Neuronal stem cell (in vitro differentiated cells): ENCODE measurements at regions not wholly inside any gene's neighbourhood (a gene's known extent, or its start where the extent isn't known, plus 50 kb on each side); places are given as distances from the start of the nearest gene placed in this dataset.

Experiments used
- DNase-seq: peaks from one replicate; pipeline ENCODE4 v3.0.0-alpha.2; 2013; ENCODE audit warnings: low spot score
- H2AFZ ChIP-seq: one replicate; pipeline ENCODE4 v1.6.1; 2013; ENCODE audit warnings: mild to moderate bottlenecking, low read length, inconsistent platforms
- H2AK5ac ChIP-seq: 2 replicates; pipeline ENCODE4 v1.6.1; 2013; ENCODE audit warnings: low read depth, mild to moderate bottlenecking, inconsistent platforms, low read length, moderate library complexity, mixed read lengths
- H2BK120ac ChIP-seq: 2 replicates; pipeline ENCODE4 v1.6.1; 2013; ENCODE audit warnings: low read depth, mild to moderate bottlenecking, inconsistent platforms, low read length, moderate library complexity, mixed read lengths
- H2BK12ac ChIP-seq: one replicate; pipeline ENCODE4 v1.6.1; 2013; ENCODE audit warnings: low read length, inconsistent platforms
- H2BK15ac ChIP-seq: 2 replicates; pipeline ENCODE4 v1.6.1; 2013; ENCODE audit warnings: mild to moderate bottlenecking, low read length, inconsistent platforms, mixed read lengths
- H2BK5ac ChIP-seq: one replicate; pipeline ENCODE4 v1.6.1; 2013; ENCODE audit warnings: inconsistent platforms, mild to moderate bottlenecking, low read length, moderate library complexity
- H3K14ac ChIP-seq: one replicate; pipeline ENCODE4 v1.6.1; 2013; ENCODE audit warnings: low read length, inconsistent platforms
- H3K18ac ChIP-seq: 2 replicates; pipeline ENCODE4 v1.6.1; 2013; ENCODE audit warnings: low read length, inconsistent platforms
- H3K23ac ChIP-seq: 2 replicates; pipeline ENCODE4 v1.6.1; 2013; ENCODE audit warnings: low read depth, mild to moderate bottlenecking, mixed read lengths, low read length, inconsistent platforms; ENCODE audit not compliant: poor library complexity
- H3K27ac ChIP-seq: replicated peaks from 3 replicates; pipeline ENCODE4 v1.5.1; 2013; ENCODE audit warnings: low read length, inconsistent platforms
- H3K27me3 ChIP-seq, 3 experiments: 2 replicates each; pipeline ENCODE4 v1.6.1; 2013; ENCODE audit warnings: low read length in 3 of 3, mild to moderate bottlenecking in 2 of 3, inconsistent platforms in 1 of 3, low read depth in 1 of 3, mixed read lengths in 1 of 3, moderate library complexity in 1 of 3; ENCODE audit not compliant: control insufficient read depth in 3 of 3, insufficient read depth in 3 of 3
- H3K36me3 ChIP-seq, 2 donors: replicated peaks in 1 of 2; 2 replicates each; pipeline ENCODE4 v1.6.1; 2013; ENCODE audit warnings: low read length in 2 of 2; ENCODE audit not compliant: control insufficient read depth in 2 of 2, insufficient read depth in 2 of 2
- H3K4ac ChIP-seq: 2 replicates; pipeline ENCODE4 v1.6.1; 2013; ENCODE audit warnings: inconsistent platforms, mild to moderate bottlenecking, low read length, moderate library complexity
- H3K4me1 ChIP-seq, 2 donors: 1 replicate in 1 of 2; 2 replicates in 1 of 2; pipeline ENCODE4 v1.6.1; 2013; ENCODE audit warnings: low read length in 2 of 2, low read depth in 1 of 2; ENCODE audit not compliant: control insufficient read depth in 2 of 2, insufficient read depth in 1 of 2
- H3K4me2 ChIP-seq: one replicate; pipeline ENCODE4 v1.6.1; 2013; ENCODE audit warnings: mild to moderate bottlenecking, low read length, inconsistent platforms; ENCODE audit not compliant: insufficient read depth, poor library complexity, severe bottlenecking
- H3K4me3 ChIP-seq, 2 donors: 2 replicates each; pipeline ENCODE4 v1.5.1; 2013; ENCODE audit warnings: low read length in 2 of 2, mild to moderate bottlenecking in 2 of 2, inconsistent platforms in 1 of 2, moderate library complexity in 1 of 2
- H3K79me1 ChIP-seq: one replicate; pipeline ENCODE4 v1.6.1; 2013; ENCODE audit warnings: low read depth, mild to moderate bottlenecking, inconsistent platforms, low read length, moderate library complexity
- H3K9ac ChIP-seq: one replicate; pipeline ENCODE4 v1.6.1; 2013; ENCODE audit warnings: mild to moderate bottlenecking, low read depth, low read length, inconsistent platforms; ENCODE audit not compliant: poor library complexity
- H3K9me3 ChIP-seq, 2 donors: replicated peaks in 1 of 2; 2 replicates each; pipeline versions ENCODE3 to v1.6.1; 2013; ENCODE audit warnings: low read length in 2 of 2, mild to moderate bottlenecking in 2 of 2, inconsistent platforms in 1 of 2, low read depth in 1 of 2, mixed read lengths in 1 of 2, moderate library complexity in 1 of 2; ENCODE audit not compliant: control insufficient read depth in 2 of 2, insufficient read depth in 1 of 2
- H4K8ac ChIP-seq: one replicate; pipeline ENCODE4 v1.6.1; 2013; ENCODE audit warnings: low read depth, mild to moderate bottlenecking, inconsistent platforms, low read length, moderate library complexity
- H4K91ac ChIP-seq: one replicate; pipeline ENCODE4 v1.6.1; 2013; ENCODE audit warnings: low read length, low read depth, mild to moderate bottlenecking, inconsistent platforms; ENCODE audit not compliant: poor library complexity
- WGBS, 2 donors: extraction: QIAGEN DNeasy Blood & Tissue Kit; methylation state at CpG; one replicate each; pipeline ENCODE4 v1.1.7; 2013; ENCODE audit warnings: missing lambda C conversion rate in 2 of 2, mixed read lengths in 1 of 2; ENCODE audit not compliant: insufficient read length in 2 of 2, insufficient replicate concordance in 1 of 2; ENCODE audit errors: extremely low coverage in 2 of 2; 5-methylcytosine and 5-hydroxymethylcytosine counted together

- Histone ChIP-seq H3K79me1 (no peaks in the 10 kb centered on the region), H4K91ac (no peak overlapping the region), H3K9me3 (no peaks in the 10 kb centered on the region), H3K4me2 (no peak overlapping the region), H3K9ac (no peak overlapping the region), H3K27ac (no peak overlapping the region), H2BK12ac (no peak overlapping the region), H3K4me3 (no peak overlapping the region), H2AFZ (no peak overlapping the region), H3K4ac (no peak overlapping the region), H3K36me3 (no peaks in the 10 kb centered on the region), H2BK5ac (no peak overlapping the region), H3K18ac (no peak overlapping the region), H4K8ac (no peak overlapping the region), H2BK120ac (no peak overlapping the region), H3K4me1 (peaks cover 0 to 6% of the 10 kb centered on the region in 2 donors), H3K27me3 (no peaks in the 10 kb centered on the region), H2BK15ac (no peak overlapping the region), H3K23ac (no peak overlapping the region), H3K14ac (no peak overlapping the region), H2AK5ac (no peak overlapping the region)
- WGBS, 2 donors: no CpG with 5 or more reads among the region's 4 CpGs
- no peak for DNase-seq
These were observed 500.5 kb downstream of the TBL1XR1 start for GRCh38 chr3:176696816-176697215.

- no peak for DNase-seq
- Histone ChIP-seq H3K27me3 (no peaks in the 10 kb centered on the region), H3K79me1 (no peaks in the 10 kb centered on the region), H3K4ac (no peak overlapping the region), H3K9ac (no peak overlapping the region), H4K8ac (no peak overlapping the region), H2BK120ac (no peak overlapping the region), H2AFZ (no peak overlapping the region), H2BK15ac (no peak overlapping the region), H3K9me3 (no peaks in the 10 kb centered on the region), H3K4me1 (peaks cover 0 to 6% of the 10 kb centered on the region in 2 donors), H3K23ac (no peak overlapping the region), H3K36me3 (no peaks in the 10 kb centered on the region), H3K18ac (no peak overlapping the region), H3K27ac (no peak overlapping the region), H2BK12ac (no peak overlapping the region), H4K91ac (no peak overlapping the region), H3K4me2 (no peak overlapping the region), H2AK5ac (no peak overlapping the region), H3K4me3 (no peak overlapping the region), H3K14ac (no peak overlapping the region), H2BK5ac (no peak overlapping the region)
- no CpG with 5 or more reads among the region's 4 CpGs for WGBS, 2 donors
These were observed 504.1 kb downstream of the TBL1XR1 start for GRCh38 chr3:176692966-176693785.

DNA sequence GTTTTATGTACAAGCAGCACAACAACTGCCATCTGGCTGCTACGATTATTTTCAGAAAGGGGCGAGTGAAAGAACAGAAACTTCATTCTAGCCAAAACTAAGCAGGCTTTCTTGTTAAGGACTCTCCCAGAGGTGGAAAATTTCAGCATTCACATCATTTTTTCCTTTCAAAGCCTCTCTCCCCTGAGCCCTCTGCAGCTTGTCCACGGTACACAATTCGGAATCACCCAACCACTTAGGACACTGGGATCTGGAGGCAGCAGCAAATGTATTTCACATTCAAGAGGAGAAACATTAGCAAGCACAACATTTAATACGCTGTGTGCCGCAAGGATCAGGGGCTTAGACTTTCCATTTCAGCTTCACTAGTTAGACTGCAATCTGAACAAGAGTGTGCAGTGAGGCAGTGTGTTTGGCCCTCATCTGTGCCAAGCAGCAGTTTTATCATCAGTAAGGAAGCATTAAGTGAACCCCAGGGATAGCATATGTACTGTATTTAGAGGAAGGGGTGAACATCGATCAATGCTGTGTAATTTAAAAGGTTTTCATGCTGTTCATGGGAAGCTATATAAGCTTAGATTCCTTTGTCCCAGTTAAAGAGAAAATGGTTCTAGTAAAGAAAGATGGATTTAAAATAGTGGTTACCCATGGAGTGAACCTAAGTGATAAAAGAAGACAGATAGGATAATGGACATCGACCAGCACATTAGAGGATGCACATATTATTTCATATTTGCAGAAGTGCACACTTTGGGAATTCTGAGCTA, 504.9 kb downstream of the TBL1XR1 start:
- no peak overlapping the region for H3K4ac ChIP-seq
- no peak overlapping the region for H3K23ac ChIP-seq
- H2AFZ ChIP-seq: no peak overlapping the region
- no peak overlapping the region for H2BK15ac ChIP-seq
- H3K9me3 ChIP-seq: no peaks in the 10 kb centered on the region
- no peak overlapping the region for H3K4me3 ChIP-seq
- no peak for DNase-seq
- no peak overlapping the region for H3K14ac ChIP-seq
- no peak overlapping the region for H2AK5ac ChIP-seq
- no CpG with 5 or more reads among the region's 8 CpGs for WGBS, 2 donors
- H3K27ac ChIP-seq: no peak overlapping the region
- H2BK12ac ChIP-seq: no peak overlapping the region
- no peak overlapping the region for H3K4me2 ChIP-seq
- H4K8ac ChIP-seq: no peak overlapping the region
- H3K79me1 ChIP-seq: no peaks in the 10 kb centered on the region
- no peak overlapping the region for H3K18ac ChIP-seq
- no peak overlapping the region for H4K91ac ChIP-seq
- no peaks in the 10 kb centered on the region for H3K27me3 ChIP-seq
- H3K4me1 ChIP-seq: peaks cover 0 to 5% of the 10 kb centered on the region in 2 donors
- H3K9ac ChIP-seq: no peak overlapping the region
- H2BK120ac ChIP-seq: no peak overlapping the region
- no peak overlapping the region for H2BK5ac ChIP-seq
- H3K36me3 ChIP-seq: no peaks in the 10 kb centered on the region
